ENCODE measurements at regions not wholly inside any gene's neighbourhood (a gene's known extent, or its start where the extent isn't known, plus 50 kb on each side); places are given as distances from the start of the nearest gene placed in this dataset.

GRCh38 chr2:184463866-184464248 is 134.5 kb upstream of the ZNF804A start:
- H3K4me3 ChIP-seq (replicated peaks; ENCODE audit: low read depth, low read length): no peak overlapping the region
- no peak for TF ChIP-seq CTCF (IDR thresholded peaks at IDR 0.05; ENCODE audit: insufficient read depth, low read length, poor library complexity, severe bottlenecking)
- H3K27me3 ChIP-seq (replicated peaks; ENCODE audit: control insufficient read depth, insufficient read depth, low read length): no peaks in the 10 kb centered on the region
- H3K36me3 ChIP-seq (ENCODE audit: control insufficient read depth, insufficient read depth, low read length): no peaks in the 10 kb centered on the region
- DNase-seq (ENCODE audit: extremely low read depth, insufficient read length): no peak

- H3K27me3 ChIP-seq (replicated peaks; ENCODE audit: control insufficient read depth, insufficient read depth, low read length): no peaks in the 10 kb centered on the region
- TF ChIP-seq CTCF (IDR thresholded peaks at IDR 0.05; ENCODE audit: insufficient read depth, low read length, poor library complexity, severe bottlenecking): no peak
- H3K36me3 ChIP-seq (ENCODE audit: control insufficient read depth, insufficient read depth, low read length): no peaks in the 10 kb centered on the region
- no peak overlapping the region for H3K4me3 ChIP-seq (replicated peaks; ENCODE audit: low read depth, low read length)
- DNase-seq (ENCODE audit: extremely low read depth, insufficient read length): no peak
These were observed 129.5 kb upstream of the ZNF804A start for GRCh38 chr2:184468826-184469225.

GRCh38 chr2:184472481-184472880 is 125.8 kb upstream of the ZNF804A start:
- no peak for TF ChIP-seq CTCF (IDR thresholded peaks at IDR 0.05; ENCODE audit: insufficient read depth, low read length, poor library complexity, severe bottlenecking)
- DNase-seq (ENCODE audit: extremely low read depth, insufficient read length): no peak

GRCh38 chr2:184481865-184482264 is 116.5 kb upstream of the ZNF804A start:
- Histone ChIP-seq H3K27me3 (replicated peaks; ENCODE audit: control insufficient read depth, insufficient read depth, low read length) (no peaks in the 10 kb centered on the region), H3K4me3 (replicated peaks; ENCODE audit: low read depth, low read length) (no peak overlapping the region), H3K36me3 (ENCODE audit: control insufficient read depth, insufficient read depth, low read length) (no peaks in the 10 kb centered on the region)
- DNase-seq (ENCODE audit: extremely low read depth, insufficient read length): no peak
- TF ChIP-seq CTCF (IDR thresholded peaks at IDR 0.05; ENCODE audit: insufficient read depth, low read length, poor library complexity, severe bottlenecking): no peak

More at GRCh38 chr2:184472481-184472880, 125.8 kb upstream of the ZNF804A start:
- H3K27me3 ChIP-seq (replicated peaks; ENCODE audit: control insufficient read depth, insufficient read depth, low read length): no peaks in the 10 kb centered on the region
- H3K36me3 ChIP-seq (ENCODE audit: control insufficient read depth, insufficient read depth, low read length): no peaks in the 10 kb centered on the region
- no peak overlapping the region for H3K4me3 ChIP-seq (replicated peaks; ENCODE audit: low read depth, low read length)

GRCh38 chr2:184498936-184499335 is 99.4 kb upstream of the ZNF804A start:
- no peaks in the 10 kb centered on the region for H3K27me3 ChIP-seq (replicated peaks; ENCODE audit: control insufficient read depth, insufficient read depth, low read length)
- no peak overlapping the region for H3K4me3 ChIP-seq (replicated peaks; ENCODE audit: low read depth, low read length)
- no peaks in the 10 kb centered on the region for H3K36me3 ChIP-seq (ENCODE audit: control insufficient read depth, insufficient read depth, low read length)
- DNase-seq (ENCODE audit: extremely low read depth, insufficient read length): no peak
- no peak for TF ChIP-seq CTCF (IDR thresholded peaks at IDR 0.05; ENCODE audit: insufficient read depth, low read length, poor library complexity, severe bottlenecking)

GRCh38 chr2:184504252-184504651 is 94.1 kb upstream of the ZNF804A start:
- DNase-seq (ENCODE audit: extremely low read depth, insufficient read length): no peak
- no peak for TF ChIP-seq CTCF (IDR thresholded peaks at IDR 0.05; ENCODE audit: insufficient read depth, low read length, poor library complexity, severe bottlenecking)
- no peaks in the 10 kb centered on the region for H3K36me3 ChIP-seq (ENCODE audit: control insufficient read depth, insufficient read depth, low read length)

More at GRCh38 chr2:184504252-184504651, 94.1 kb upstream of the ZNF804A start:
- H3K27me3 ChIP-seq (replicated peaks; ENCODE audit: control insufficient read depth, insufficient read depth, low read length): no peaks in the 10 kb centered on the region
- H3K4me3 ChIP-seq (replicated peaks; ENCODE audit: low read depth, low read length): no peak overlapping the region

Measured in GM06990 (cell line).